ENCODE measurements at regions not wholly inside any gene's neighbourhood (a gene's known extent, or its start where the extent isn't known, plus 50 kb on each side); places are given as distances from the start of the nearest gene placed in this dataset.
A peak's percentile ranks its signal among the peaks of the same experiment; 100 is the strongest.

DNA sequence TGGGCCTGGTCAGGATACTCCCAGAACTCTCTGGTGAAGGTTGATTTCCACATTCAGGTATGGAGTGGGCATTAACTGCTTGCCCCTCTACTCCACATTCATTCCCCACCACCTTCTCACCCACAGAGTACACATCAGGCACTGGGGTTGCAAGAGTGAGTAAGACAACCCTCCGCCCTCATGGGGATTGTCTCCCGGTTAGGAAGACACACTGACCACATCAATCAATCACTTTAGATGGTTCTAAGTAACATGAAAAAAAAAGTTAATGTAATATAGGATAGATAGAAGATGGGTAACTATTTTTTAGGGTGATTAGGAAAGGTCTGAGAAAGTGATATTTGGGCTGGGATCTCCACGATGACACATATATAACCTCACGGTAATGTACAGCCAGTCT lies 116.0 kb upstream of the NEO1 start:
- Histone ChIP-seq H3K9ac (no peak overlapping the region), H3K27me3 (no peaks in the 10 kb centered on the region), H3K36me3 (no peaks in the 10 kb centered on the region), H3K9me3 (replicated peaks in 1 of 11) (no peaks in the 10 kb centered on the region; a peak in 1 of 22 replicates), H3K4me2 (peak overlapping the region in 9 of 11 experiments; percentile 1 to 68 (median 62); a peak in 17 of 22 replicates), H3K27ac (peak overlapping the region in 2 of 11 experiments; percentile 7 to 38; a peak in 2 of 22 replicates), H3K4me3 (no peak overlapping the region), H3K4me1 (peaks cover 0 to 20% (median 15%) of the 10 kb centered on the region in 10 experiments; a peak in 15 of 20 replicates), H4K20me1 (no peaks in the 10 kb centered on the region)
- no peak for TF ChIP-seq Cebpa-rat (IDR thresholded peaks at IDR 0.05)

DNA sequence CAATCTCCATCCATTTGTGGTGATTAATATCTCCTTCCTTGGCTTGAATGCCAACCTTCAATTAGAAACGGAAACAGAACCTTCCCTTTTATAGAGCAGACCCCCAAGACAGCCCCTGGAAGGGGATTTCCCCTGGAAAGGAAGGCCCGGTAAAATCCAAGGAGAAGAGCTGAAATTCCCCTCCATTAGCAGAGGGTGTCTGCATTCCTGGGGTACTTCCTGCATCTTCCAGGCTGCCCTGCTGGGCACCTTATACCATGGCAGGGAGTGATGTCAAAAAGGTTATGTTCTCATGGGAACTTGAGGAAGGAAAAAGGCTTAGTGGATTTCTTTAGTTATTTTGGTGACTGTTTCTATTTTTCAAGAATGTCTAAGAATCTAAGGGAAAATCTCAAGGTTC lies 116.7 kb upstream of the NEO1 start:
- Histone ChIP-seq H3K27me3 (no peaks in the 10 kb centered on the region), H3K27ac (no peak overlapping the region), H3K9me3 (replicated peaks in 1 of 11) (no peaks in the 10 kb centered on the region; a peak in 1 of 22 replicates), H3K4me3 (no peak overlapping the region), H4K20me1 (no peaks in the 10 kb centered on the region), H3K4me2 (peak overlapping the region in 8 of 11 experiments; percentile 44 to 68 (median 62); a peak in 14 of 22 replicates), H3K9ac (no peak overlapping the region), H3K4me1 (peaks cover 0 to 20% (median 15%) of the 10 kb centered on the region in 10 experiments; a peak in 15 of 20 replicates), H3K36me3 (no peaks in the 10 kb centered on the region)
- no peak for TF ChIP-seq Cebpa-rat (IDR thresholded peaks at IDR 0.05)

DNA sequence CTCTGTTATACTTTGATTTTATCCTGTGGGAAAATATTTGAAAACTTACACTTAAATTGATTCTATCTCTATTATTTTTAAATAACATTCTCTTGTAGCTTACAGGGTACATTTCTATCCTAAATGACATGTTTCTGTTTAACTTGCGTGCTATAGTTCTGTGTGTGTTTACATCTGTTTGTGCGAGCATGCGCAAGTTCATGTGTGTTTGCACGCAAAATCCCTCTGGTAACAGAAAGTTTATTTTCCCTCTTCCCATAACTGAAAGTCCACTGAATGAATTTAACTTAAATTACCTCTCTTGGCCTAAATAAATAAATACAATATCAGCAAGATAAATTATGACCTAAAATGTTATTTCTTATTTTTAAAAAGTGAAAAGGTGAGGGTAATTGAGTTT lies 117.3 kb upstream of the NEO1 start:
- Histone ChIP-seq H3K36me3 (no peaks in the 10 kb centered on the region), H3K27me3 (no peaks in the 10 kb centered on the region), H3K27ac (no peak overlapping the region), H3K4me2 (no peak overlapping the region), H4K20me1 (no peaks in the 10 kb centered on the region), H3K4me1 (peaks cover 0 to 20% (median 15%) of the 10 kb centered on the region in 10 experiments; a peak in 15 of 20 replicates), H3K9ac (no peak overlapping the region), H3K4me3 (no peak overlapping the region), H3K9me3 (replicated peaks in 1 of 11) (no peaks in the 10 kb centered on the region; a peak in 1 of 22 replicates)
- TF ChIP-seq Cebpa-rat (IDR thresholded peaks at IDR 0.05) = no peak

DNA sequence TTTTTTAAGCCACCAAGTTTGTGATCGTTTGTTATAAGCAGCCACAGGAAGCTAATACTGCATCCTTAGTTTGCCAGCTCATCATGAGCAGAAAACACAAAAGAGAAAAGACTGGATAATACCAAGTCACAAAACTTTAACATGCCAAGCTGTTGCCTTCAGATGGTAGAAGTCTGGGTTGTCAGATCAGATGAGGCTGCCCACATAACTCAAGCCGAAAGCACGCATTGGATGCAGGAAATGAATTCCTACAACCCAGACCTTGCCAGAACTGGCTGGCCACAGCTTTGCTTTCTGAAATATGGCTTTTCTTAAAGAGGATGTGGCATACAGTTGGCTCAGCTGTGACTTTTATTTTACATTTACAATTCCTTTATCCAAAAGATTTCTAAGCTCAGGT lies 118.3 kb upstream of the NEO1 start:
- no peaks in the 10 kb centered on the region for H3K36me3 ChIP-seq
- H3K27me3 ChIP-seq = no peaks in the 10 kb centered on the region
- H3K27ac ChIP-seq = no peak overlapping the region
- no peaks in the 10 kb centered on the region for H4K20me1 ChIP-seq
- no peak overlapping the region for H3K9ac ChIP-seq
- H3K4me2 ChIP-seq = no peak overlapping the region
- no peaks in the 10 kb centered on the region; a peak in 1 of 22 replicates for H3K9me3 ChIP-seq (replicated peaks in 1 of 11)
- peaks cover 0 to 20% (median 15%) of the 10 kb centered on the region in 10 experiments; a peak in 15 of 20 replicates for H3K4me1 ChIP-seq
- no peak overlapping the region for H3K4me3 ChIP-seq
- no peak for TF ChIP-seq Cebpa-rat (IDR thresholded peaks at IDR 0.05)

DNA sequence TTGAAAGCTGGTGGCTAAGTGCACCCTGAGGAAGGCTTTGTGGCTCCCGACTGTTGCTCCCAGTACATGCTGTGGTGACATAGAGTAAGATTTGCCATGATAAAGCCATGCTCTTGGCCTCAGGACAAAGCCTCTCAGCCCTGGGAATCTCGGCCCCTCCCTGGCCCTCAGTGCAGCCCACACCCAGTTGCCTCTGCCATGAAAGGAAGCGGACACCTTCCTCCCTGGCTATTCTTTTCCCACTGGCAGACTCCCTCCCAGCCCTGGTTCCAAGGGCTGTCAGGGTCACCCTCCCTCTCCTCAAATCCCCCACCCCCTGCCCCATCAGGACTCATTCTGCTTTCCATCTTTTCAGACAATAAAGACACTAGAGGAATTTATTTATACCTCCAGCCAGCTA lies 119.8 kb upstream of the NEO1 start:
- Histone ChIP-seq H3K36me3 (no peaks in the 10 kb centered on the region), H3K27ac (no peak overlapping the region), H3K4me2 (no peak overlapping the region), H3K9me3 (replicated peaks in 1 of 11) (no peaks in the 10 kb centered on the region), H3K4me3 (no peak overlapping the region), H3K27me3 (no peaks in the 10 kb centered on the region), H3K9ac (no peak overlapping the region), H3K4me1 (peaks cover 0 to 20% (median 15%) of the 10 kb centered on the region in 10 experiments; a peak in 15 of 20 replicates), H4K20me1 (no peaks in the 10 kb centered on the region)
- TF ChIP-seq Cebpa-rat (IDR thresholded peaks at IDR 0.05) = no peak

DNA sequence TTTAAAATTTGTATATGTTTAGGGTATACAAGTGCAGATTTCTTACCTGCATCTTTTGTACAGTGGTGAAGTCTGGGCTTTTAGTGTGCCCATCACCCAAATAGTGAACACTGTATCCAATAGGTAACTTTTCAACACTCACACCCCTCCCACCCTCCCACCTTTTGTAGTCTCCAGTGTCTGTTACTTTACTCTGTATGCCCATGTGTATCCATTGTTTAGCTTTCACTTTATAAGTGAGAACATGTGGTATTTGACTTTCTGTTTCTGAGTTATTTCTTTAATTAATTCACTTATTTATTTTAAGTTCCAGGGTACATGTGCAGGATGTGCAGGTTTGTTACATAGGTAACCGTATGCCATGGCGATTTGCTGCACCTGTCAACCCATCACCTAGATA lies 124.8 kb upstream of the NEO1 start:
- no peak overlapping the region for H3K9ac ChIP-seq
- no peaks in the 10 kb centered on the region for H3K27me3 ChIP-seq
- H3K9me3 ChIP-seq (replicated peaks in 1 of 11) = no peaks in the 10 kb centered on the region
- H4K20me1 ChIP-seq = no peaks in the 10 kb centered on the region
- no peak overlapping the region for H3K27ac ChIP-seq
- TF ChIP-seq Cebpa-rat (IDR thresholded peaks at IDR 0.05) = no peak
- no peak overlapping the region for H3K4me3 ChIP-seq
- H3K4me1 ChIP-seq = no peaks in the 10 kb centered on the region
- no peaks in the 10 kb centered on the region for H3K36me3 ChIP-seq
- H3K4me2 ChIP-seq = no peak overlapping the region

DNA sequence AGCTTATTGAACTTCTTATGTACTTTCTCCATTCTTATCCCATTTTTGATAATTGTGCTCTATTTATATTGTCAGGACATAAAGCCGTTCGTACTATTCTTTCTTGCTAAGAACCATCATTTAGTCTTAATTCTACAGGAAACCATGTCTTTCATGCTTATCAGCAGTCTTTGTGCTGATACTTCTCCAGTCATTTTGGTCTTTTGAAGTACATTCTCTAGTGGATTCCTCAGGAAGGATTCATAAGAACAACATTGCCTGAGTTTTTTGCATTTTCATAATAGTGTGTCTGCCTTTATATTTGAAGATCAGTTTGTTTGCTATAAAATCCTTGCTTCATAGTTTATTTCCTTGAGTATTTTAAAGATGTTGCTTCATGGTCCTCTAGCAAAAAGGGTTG lies 126.6 kb upstream of the NEO1 start:
- Histone ChIP-seq H3K27me3 (no peaks in the 10 kb centered on the region), H3K9me3 (replicated peaks in 1 of 11) (no peaks in the 10 kb centered on the region)

DNA sequence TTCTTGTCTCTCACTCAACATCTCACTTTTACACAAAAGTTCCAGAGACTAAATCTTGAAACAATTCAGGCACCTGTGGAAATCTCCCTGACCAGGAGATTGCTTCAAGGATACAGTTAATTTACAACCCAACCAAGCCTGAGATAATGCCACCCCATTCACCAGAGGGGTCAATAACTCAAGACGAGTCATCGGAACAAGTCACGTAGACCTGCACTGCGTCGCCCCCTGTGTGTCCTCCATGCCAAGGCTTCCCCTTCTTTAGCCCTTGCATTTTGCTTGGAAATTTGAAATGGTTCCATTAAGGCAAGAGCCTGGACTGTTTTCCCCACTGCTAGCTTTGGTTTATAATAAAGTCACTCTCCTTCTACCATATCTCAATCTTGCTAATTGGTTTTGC lies 129.0 kb upstream of the NEO1 start:
- TF ChIP-seq Cebpa-rat (IDR thresholded peaks at IDR 0.05) = no peak

More for the DNA sequence above, 126.6 kb upstream of the NEO1 start:
- H3K9ac ChIP-seq = no peak overlapping the region
- no peaks in the 10 kb centered on the region for H3K36me3 ChIP-seq
- no peak for TF ChIP-seq Cebpa-rat (IDR thresholded peaks at IDR 0.05)
- H3K27ac ChIP-seq = no peak overlapping the region
- H3K4me1 ChIP-seq = no peaks in the 10 kb centered on the region
- no peaks in the 10 kb centered on the region for H4K20me1 ChIP-seq
- H3K4me2 ChIP-seq = no peak overlapping the region
- no peak overlapping the region for H3K4me3 ChIP-seq

DNA sequence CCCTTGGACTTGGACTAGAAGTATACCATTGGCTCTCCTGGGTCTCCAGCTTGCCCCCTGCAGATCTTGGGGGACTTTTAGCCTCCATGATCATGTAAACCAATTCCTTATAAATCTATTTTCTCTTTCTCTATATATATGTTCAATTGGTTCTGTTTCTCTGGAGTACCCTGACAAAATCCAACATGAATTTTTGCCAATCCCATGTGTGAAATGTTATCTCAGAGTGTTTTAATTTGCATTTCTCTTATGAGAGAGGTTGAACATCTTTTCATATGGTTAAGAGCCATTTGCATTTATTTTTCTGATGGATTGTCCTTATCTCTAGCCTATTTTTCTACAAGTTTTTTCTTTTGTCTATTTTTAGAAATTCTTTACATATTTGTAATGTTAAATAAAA lies 131.7 kb upstream of the NEO1 start:
- Histone ChIP-seq H3K27me3 (no peaks in the 10 kb centered on the region), H3K4me3 (no peak overlapping the region), H3K27ac (no peak overlapping the region), H3K4me2 (no peak overlapping the region), H4K20me1 (no peaks in the 10 kb centered on the region), H3K9ac (no peak overlapping the region), H3K36me3 (no peaks in the 10 kb centered on the region), H3K9me3 (replicated peaks in 1 of 11) (no peaks in the 10 kb centered on the region), H3K4me1 (no peaks in the 10 kb centered on the region)
- TF ChIP-seq Cebpa-rat (IDR thresholded peaks at IDR 0.05) = no peak

More for the DNA sequence above, 129.0 kb upstream of the NEO1 start:
- Histone ChIP-seq H3K4me3 (no peak overlapping the region), H3K4me1 (no peaks in the 10 kb centered on the region), H3K9me3 (replicated peaks in 1 of 11) (no peaks in the 10 kb centered on the region), H3K36me3 (no peaks in the 10 kb centered on the region), H4K20me1 (no peaks in the 10 kb centered on the region), H3K27ac (no peak overlapping the region), H3K27me3 (no peaks in the 10 kb centered on the region), H3K9ac (no peak overlapping the region), H3K4me2 (no peak overlapping the region)

DNA sequence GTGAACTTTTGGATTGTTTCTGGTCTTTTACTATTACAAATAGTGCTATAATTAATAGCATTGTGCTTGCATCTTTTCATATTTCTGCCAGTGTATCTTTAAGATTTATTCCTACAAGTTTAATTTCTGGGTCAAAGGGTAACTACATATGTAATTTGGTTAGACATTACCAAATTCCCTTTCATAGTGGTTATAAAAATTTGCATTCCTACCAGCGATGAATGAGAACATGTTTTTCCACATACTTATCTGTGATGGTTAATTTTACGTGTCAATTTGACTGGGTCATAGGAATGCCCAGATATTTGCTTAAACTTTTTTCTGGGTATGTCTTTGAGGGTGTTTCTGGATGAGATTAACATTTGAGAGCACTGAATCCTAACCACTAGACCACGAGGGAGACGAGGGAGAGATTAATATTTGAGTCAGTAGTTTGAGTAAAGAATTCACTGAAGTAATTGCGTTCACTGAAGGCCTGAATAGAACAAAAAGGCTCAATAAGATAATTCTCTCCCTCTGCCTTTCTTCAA lies 132.3 kb upstream of the NEO1 start:
- H3K4me2 ChIP-seq = no peak overlapping the region
- no peaks in the 10 kb centered on the region for H3K4me1 ChIP-seq
- H3K36me3 ChIP-seq = no peaks in the 10 kb centered on the region
- H3K27ac ChIP-seq = no peak overlapping the region
- H3K4me3 ChIP-seq = no peak overlapping the region
- no peak for TF ChIP-seq Cebpa-rat (IDR thresholded peaks at IDR 0.05)
- H3K9ac ChIP-seq = no peak overlapping the region
- H3K27me3 ChIP-seq = no peaks in the 10 kb centered on the region
- no peaks in the 10 kb centered on the region for H3K9me3 ChIP-seq (replicated peaks in 1 of 11)
- no peaks in the 10 kb centered on the region for H4K20me1 ChIP-seq

All from BLaER1 treated with 17β-estradiol and CSF1 and Interleukin-3, amounts not matched to agents 10 nM and 100 nM (cell line).